ENCODE measurements at regions not wholly inside any gene's neighbourhood (a gene's known extent, or its start where the extent isn't known, plus 50 kb on each side); places are given as distances from the start of the nearest gene placed in this dataset.

- H3K27me3 Mint-ChIP-seq (ENCODE audit: insufficient read depth, unreplicated experiment): no peaks in the 10 kb centered on the region
- H3K4me1 Mint-ChIP-seq (ENCODE audit: insufficient read depth, unreplicated experiment): peaks cover 8% of the 10 kb centered on the region
- H3K27ac Mint-ChIP-seq (ENCODE audit: low read depth, unreplicated experiment): no peak overlapping the region
- BruUV-seq (replicated peaks): no TSS peak
- no peak for TF ChIP-seq CTCF (IDR thresholded peaks at IDR 0.05; ENCODE audit: unreplicated experiment)
- ChIA-PET CTCF (interaction anchor here (0.6 kb wide), 1 partner anchor 235 kb away, joined by 3 read pairs; no protein-coding TSS in a partner anchor), POLR2A (no interaction called here)
- DNase-seq (ENCODE audit: unreplicated experiment): no peak
- intact Hi-C loops (cut with micrococcal nuclease): no loop called here
- no peaks in the 10 kb centered on the region for H3K9me3 Mint-ChIP-seq (ENCODE audit: unreplicated experiment)
- H3K36me3 Mint-ChIP-seq (ENCODE audit: insufficient read depth, unreplicated experiment): no peaks in the 10 kb centered on the region
- no peak overlapping the region for H3K4me3 Mint-ChIP-seq (ENCODE audit: unreplicated experiment)
Measured at GRCh38 chr15:98139337-98139736, 178.8 kb downstream of the ARRDC4 start.

GRCh38 chr15:98142572-98142971 lies 182.1 kb downstream of the ARRDC4 start:
- intact Hi-C loops (cut with micrococcal nuclease): no loop called here
- TF ChIP-seq CTCF (IDR thresholded peaks at IDR 0.05; ENCODE audit: unreplicated experiment): no peak
- ChIA-PET POLR2A (interaction anchor here (0.7 kb wide), 1 partner anchor 19 kb away, joined by 3 read pairs; no protein-coding TSS in a partner anchor), CTCF (interaction anchor here (0.7 to 1.5 kb wide), 3 partner anchors 9 to 35 kb away, joined by 3 to 4 read pairs (median 3); no protein-coding TSS in a partner anchor)
- no peak for DNase-seq (ENCODE audit: unreplicated experiment)
- Mint-ChIP-seq H3K36me3 (ENCODE audit: insufficient read depth, unreplicated experiment) (no peaks in the 10 kb centered on the region), H3K27me3 (ENCODE audit: insufficient read depth, unreplicated experiment) (no peaks in the 10 kb centered on the region), H3K4me3 (ENCODE audit: unreplicated experiment) (no peak overlapping the region), H3K9me3 (ENCODE audit: unreplicated experiment) (no peaks in the 10 kb centered on the region), H3K27ac (ENCODE audit: low read depth, unreplicated experiment) (no peak overlapping the region), H3K4me1 (ENCODE audit: insufficient read depth, unreplicated experiment) (peaks cover 11% of the 10 kb centered on the region)
- BruUV-seq (replicated peaks): no TSS peak

GRCh38 chr15:98143116-98143515 lies 182.6 kb downstream of the ARRDC4 start:
- BruUV-seq (replicated peaks): no TSS peak

GRCh38 chr15:98144388-98144787 lies 183.9 kb downstream of the ARRDC4 start:
- POLR2A ChIA-PET: no interaction called here
- peak; percentile 65 for DNase-seq (ENCODE audit: unreplicated experiment)
- no peak for TF ChIP-seq CTCF (IDR thresholded peaks at IDR 0.05; ENCODE audit: unreplicated experiment)
- BruUV-seq (replicated peaks): no TSS peak
- Mint-ChIP-seq H3K4me1 (ENCODE audit: insufficient read depth, unreplicated experiment) (peaks cover 11% of the 10 kb centered on the region), H3K27ac (ENCODE audit: low read depth, unreplicated experiment) (no peak overlapping the region), H3K27me3 (ENCODE audit: insufficient read depth, unreplicated experiment) (no peaks in the 10 kb centered on the region), H3K4me3 (ENCODE audit: unreplicated experiment) (no peak overlapping the region), H3K9me3 (ENCODE audit: unreplicated experiment) (no peaks in the 10 kb centered on the region), H3K36me3 (ENCODE audit: insufficient read depth, unreplicated experiment) (no peaks in the 10 kb centered on the region)
- CTCF ChIA-PET: interaction anchor here (1.3 kb wide), 1 partner anchor 33 kb away, joined by 3 read pairs; no protein-coding TSS in a partner anchor
- intact Hi-C loops (cut with micrococcal nuclease): no loop called here

More at GRCh38 chr15:98143116-98143515, 182.6 kb downstream of the ARRDC4 start:
- ChIA-PET CTCF (interaction anchor here (0.7 to 1.0 kb wide), 2 partner anchors 13 to 34 kb away, joined by 3 to 4 read pairs; no protein-coding TSS in a partner anchor), POLR2A (interaction anchor here (0.7 kb wide), 1 partner anchor 19 kb away, joined by 3 read pairs; no protein-coding TSS in a partner anchor)
- Mint-ChIP-seq H3K4me3 (ENCODE audit: unreplicated experiment) (no peak overlapping the region), H3K27me3 (ENCODE audit: insufficient read depth, unreplicated experiment) (no peaks in the 10 kb centered on the region), H3K27ac (ENCODE audit: low read depth, unreplicated experiment) (no peak overlapping the region), H3K4me1 (ENCODE audit: insufficient read depth, unreplicated experiment) (peaks cover 11% of the 10 kb centered on the region), H3K36me3 (ENCODE audit: insufficient read depth, unreplicated experiment) (no peaks in the 10 kb centered on the region), H3K9me3 (ENCODE audit: unreplicated experiment) (no peaks in the 10 kb centered on the region)
- intact Hi-C loops (cut with micrococcal nuclease): no loop called here
- TF ChIP-seq CTCF (IDR thresholded peaks at IDR 0.05; ENCODE audit: unreplicated experiment): no peak
- no peak for DNase-seq (ENCODE audit: unreplicated experiment)
